Stomach smooth muscle (tissue), 2 donors: ENCODE measurements at regions not wholly inside any gene's neighbourhood (a gene's known extent, or its start where the extent isn't known, plus 50 kb on each side); places are given as distances from the start of the nearest gene placed in this dataset.

ENCODE experiments used
- H3K27ac ChIP-seq: one replicate; pipeline ENCODE4 v1.7.0; 2013; ENCODE audit warnings: mild to moderate bottlenecking, low read length, inconsistent platforms
- H3K27me3 ChIP-seq, 2 donors: one replicate each; pipeline ENCODE4 v1.7.0; 2013; ENCODE audit warnings: low read length in 2 of 2; ENCODE audit not compliant: insufficient read depth in 2 of 2, control insufficient read depth in 1 of 2
- H3K36me3 ChIP-seq, 2 donors: one replicate each; pipeline ENCODE4 v1.7.0; 2013; ENCODE audit warnings: low read length in 2 of 2; ENCODE audit not compliant: control insufficient read depth in 2 of 2, insufficient read depth in 2 of 2
- H3K4me1 ChIP-seq: one replicate; pipeline ENCODE4 v1.7.0; 2013; ENCODE audit warnings: low read length; ENCODE audit not compliant: control insufficient read depth, insufficient read depth
- H3K4me3 ChIP-seq, 2 donors: one replicate each; pipeline ENCODE4 v1.7.0; 2013; ENCODE audit warnings: low read length in 2 of 2
- H3K9ac ChIP-seq, 2 donors: one replicate each; pipeline ENCODE4 v1.7.0; 2013; ENCODE audit warnings: low read length in 2 of 2, mild to moderate bottlenecking in 1 of 2
- H3K9me3 ChIP-seq, 2 donors: one replicate each; pipeline ENCODE4 v1.7.0; 2013; ENCODE audit warnings: low read length in 2 of 2; ENCODE audit not compliant: control insufficient read depth in 2 of 2
- donor health status: healthy.
- donor health status: Pancreatic carcinoma.

- Histone ChIP-seq H3K9ac (no peak overlapping the region), H3K4me1 (no peaks in the 10 kb centered on the region), H3K27ac (no peak overlapping the region), H3K36me3 (no peaks in the 10 kb centered on the region), H3K4me3 (no peak overlapping the region), H3K9me3 (peaks cover 2 to 8% of the 10 kb centered on the region in 2 donors), H3K27me3 (no peaks in the 10 kb centered on the region)
These were observed 758.7 kb downstream of the SLITRK5 start for GRCh38 chr13:88429862-88430261.

DNA sequence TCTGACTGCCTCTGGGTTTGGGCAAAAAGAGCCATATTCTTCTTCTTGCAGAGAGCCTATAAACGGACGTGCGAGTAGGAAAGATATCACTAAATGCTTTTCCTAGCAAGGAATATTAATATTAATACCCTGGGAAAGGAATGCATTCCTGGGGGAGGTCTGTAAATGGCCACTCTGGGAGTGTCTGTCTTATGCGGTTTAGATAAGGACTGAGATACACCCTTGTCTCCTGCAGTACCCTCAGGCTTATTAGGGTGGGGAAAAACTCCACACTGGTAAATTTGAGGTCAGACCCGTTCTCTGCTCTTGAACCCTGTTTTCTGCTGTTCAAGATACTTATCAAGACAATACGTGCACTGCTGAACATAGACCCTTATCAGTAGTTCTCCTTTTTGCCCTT lies 763.8 kb downstream of the SLITRK5 start:
- Histone ChIP-seq H3K9ac (no peak overlapping the region), H3K9me3 (peaks cover 0 to 2% of the 10 kb centered on the region in 2 donors), H3K4me1 (no peaks in the 10 kb centered on the region), H3K36me3 (no peaks in the 10 kb centered on the region), H3K4me3 (no peak overlapping the region), H3K27ac (no peak overlapping the region), H3K27me3 (no peaks in the 10 kb centered on the region)

GRCh38 chr13:88436974-88437373 lies 765.8 kb downstream of the SLITRK5 start:
- Histone ChIP-seq H3K9ac (no peak overlapping the region), H3K27me3 (no peaks in the 10 kb centered on the region), H3K36me3 (no peaks in the 10 kb centered on the region), H3K4me3 (no peak overlapping the region), H3K9me3 (peaks cover 0 to 2% of the 10 kb centered on the region in 2 donors), H3K4me1 (no peaks in the 10 kb centered on the region), H3K27ac (no peak overlapping the region)

GRCh38 chr13:88450515-88450914 lies 779.3 kb downstream of the SLITRK5 start:
- no peaks in the 10 kb centered on the region for H3K4me1 ChIP-seq
- no peaks in the 10 kb centered on the region for H3K36me3 ChIP-seq
- H3K9ac ChIP-seq, result no peak overlapping the region

DNA sequence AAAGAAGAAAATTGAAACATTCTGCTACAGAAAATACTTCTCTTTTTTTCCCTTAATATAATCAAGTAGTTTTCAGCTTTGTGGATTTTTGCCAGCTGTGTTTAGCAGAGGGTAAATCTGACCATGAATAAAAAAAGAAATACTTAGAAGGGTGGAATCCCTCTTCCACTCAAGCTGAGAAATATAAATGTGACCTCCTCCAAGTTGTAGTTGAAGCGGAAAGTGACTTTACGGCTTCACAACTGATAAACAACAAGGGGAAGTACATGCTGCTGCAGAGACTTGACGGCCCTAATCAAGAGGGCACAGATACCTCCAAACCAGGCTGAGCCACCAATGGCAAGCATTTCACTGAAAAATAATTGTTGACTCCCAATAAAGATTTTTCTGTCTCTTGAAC lies 785.0 kb downstream of the SLITRK5 start:
- Histone ChIP-seq H3K9me3 (no peaks in the 10 kb centered on the region), H3K27me3 (no peaks in the 10 kb centered on the region), H3K9ac (no peak overlapping the region), H3K27ac (no peak overlapping the region), H3K4me1 (no peaks in the 10 kb centered on the region), H3K36me3 (no peaks in the 10 kb centered on the region), H3K4me3 (no peak overlapping the region)

More at GRCh38 chr13:88450515-88450914, 779.3 kb downstream of the SLITRK5 start:
- peaks cover 0 to 2% of the 10 kb centered on the region in 2 donors for H3K9me3 ChIP-seq
- H3K27ac ChIP-seq, result no peak overlapping the region
- H3K4me3 ChIP-seq, result no peak overlapping the region
- no peaks in the 10 kb centered on the region for H3K27me3 ChIP-seq

DNA sequence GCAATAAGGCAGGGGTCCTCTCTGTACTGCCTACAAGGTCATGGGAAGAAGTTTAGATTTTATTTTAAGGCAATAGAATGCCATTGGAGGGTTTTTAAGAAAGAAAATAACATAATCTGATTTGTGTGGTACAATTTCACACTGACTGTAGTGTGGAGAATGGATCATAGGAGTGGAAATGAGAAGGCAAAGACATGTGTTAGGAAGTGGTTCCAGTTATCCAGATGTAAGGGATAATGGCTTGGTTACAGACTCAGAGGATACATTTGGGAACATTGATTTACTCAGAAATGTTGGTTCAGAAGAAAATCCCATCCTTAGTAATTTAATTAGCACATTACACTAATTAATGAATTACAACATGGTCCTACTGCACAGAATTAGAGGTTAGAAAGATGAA lies 788.2 kb downstream of the SLITRK5 start:
- Histone ChIP-seq H3K4me1 (no peaks in the 10 kb centered on the region), H3K27me3 (no peaks in the 10 kb centered on the region), H3K4me3 (no peak overlapping the region), H3K9ac (no peak overlapping the region), H3K36me3 (no peaks in the 10 kb centered on the region), H3K27ac (no peak overlapping the region), H3K9me3 (no peaks in the 10 kb centered on the region)

DNA sequence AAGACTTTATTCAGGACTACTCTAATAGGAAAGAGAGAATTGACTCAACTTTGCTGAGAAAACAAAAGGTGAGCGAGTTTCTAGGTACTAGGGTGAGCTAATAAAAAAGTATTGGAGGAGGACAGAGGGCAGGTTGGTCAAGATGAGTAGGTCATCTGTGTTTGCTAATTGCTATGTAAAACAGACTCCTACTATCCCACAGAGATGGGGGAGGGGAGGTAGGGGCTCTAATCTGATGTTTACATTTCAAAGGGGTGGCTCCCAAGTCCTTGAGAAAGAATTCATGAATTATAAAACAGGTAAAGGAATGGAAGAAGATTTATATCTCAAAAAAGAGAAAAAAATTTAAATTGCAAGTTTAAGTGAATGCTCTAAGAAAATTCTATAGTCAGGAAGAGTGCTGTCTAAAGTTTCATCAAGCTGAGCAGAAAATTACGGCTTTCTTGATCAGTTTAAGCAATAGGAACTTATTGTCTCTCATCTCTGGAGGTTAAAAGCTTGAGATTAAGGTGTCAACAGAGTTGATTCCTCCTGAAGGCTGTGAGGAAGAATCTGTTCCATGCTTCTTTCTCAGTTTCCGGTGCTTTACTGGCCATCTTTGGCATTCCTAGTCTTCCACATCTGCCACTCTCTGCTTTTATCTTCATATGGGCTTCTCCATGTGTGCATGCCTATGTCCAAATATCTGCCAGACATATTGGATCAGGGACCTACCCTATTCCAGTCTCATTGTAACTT lies 790.3 kb downstream of the SLITRK5 start:
- Histone ChIP-seq H3K27ac (no peak overlapping the region), H3K27me3 (no peaks in the 10 kb centered on the region), H3K9ac (no peak overlapping the region), H3K9me3 (no peaks in the 10 kb centered on the region), H3K4me1 (no peaks in the 10 kb centered on the region), H3K4me3 (no peak overlapping the region), H3K36me3 (no peaks in the 10 kb centered on the region)

DNA sequence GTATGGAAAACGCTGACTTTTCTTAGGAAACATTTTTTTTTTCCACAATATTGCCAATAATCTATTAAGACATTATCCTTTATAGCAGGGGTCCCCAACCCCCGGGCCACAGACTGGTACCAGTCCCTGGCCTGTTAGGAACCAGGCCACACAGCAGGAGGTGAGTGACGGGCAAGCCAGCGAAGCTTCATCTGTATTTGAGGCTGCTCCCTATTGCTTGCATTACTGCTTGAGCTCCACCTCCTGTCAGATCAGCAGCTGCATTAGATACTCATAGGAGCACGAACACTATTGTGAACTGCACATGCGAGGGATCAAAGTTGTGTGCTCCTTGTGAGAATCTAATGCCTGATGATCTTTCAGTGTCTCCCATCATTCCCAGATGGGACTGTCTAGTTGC lies 793.7 kb downstream of the SLITRK5 start:
- Histone ChIP-seq H3K9me3 (no peaks in the 10 kb centered on the region), H3K36me3 (no peaks in the 10 kb centered on the region), H3K4me1 (no peaks in the 10 kb centered on the region), H3K9ac (no peak overlapping the region), H3K4me3 (no peak overlapping the region), H3K27ac (no peak overlapping the region), H3K27me3 (no peaks in the 10 kb centered on the region)

- Histone ChIP-seq H3K27ac (no peak overlapping the region), H3K9ac (no peak overlapping the region), H3K9me3 (no peaks in the 10 kb centered on the region), H3K4me1 (no peaks in the 10 kb centered on the region), H3K36me3 (no peaks in the 10 kb centered on the region), H3K27me3 (no peaks in the 10 kb centered on the region), H3K4me3 (no peak overlapping the region)
These were observed 801.1 kb downstream of the SLITRK5 start for GRCh38 chr13:88472316-88472715.

DNA sequence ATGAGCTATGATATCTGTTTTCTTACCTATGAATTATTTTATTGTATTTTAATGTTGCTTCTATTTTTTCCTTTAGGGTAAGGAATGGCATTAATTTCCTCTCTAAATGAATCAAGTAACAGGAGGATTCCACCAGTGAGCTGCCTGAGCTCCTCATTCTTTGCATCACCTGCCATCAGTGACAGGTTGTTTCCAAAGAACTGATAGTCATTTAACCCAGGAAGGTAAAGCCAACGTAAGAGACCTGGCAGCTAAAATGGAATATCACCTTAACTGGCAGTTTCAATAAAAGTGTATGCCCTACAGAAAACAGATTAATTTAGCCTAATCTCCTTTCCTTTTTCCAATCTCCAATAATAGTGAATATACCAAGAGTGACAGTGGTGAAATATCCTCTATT lies 812.0 kb downstream of the SLITRK5 start:
- Histone ChIP-seq H3K9ac (no peak overlapping the region), H3K27ac (no peak overlapping the region), H3K9me3 (no peaks in the 10 kb centered on the region), H3K4me1 (no peaks in the 10 kb centered on the region), H3K36me3 (no peaks in the 10 kb centered on the region), H3K4me3 (no peak overlapping the region), H3K27me3 (no peaks in the 10 kb centered on the region)

DNA sequence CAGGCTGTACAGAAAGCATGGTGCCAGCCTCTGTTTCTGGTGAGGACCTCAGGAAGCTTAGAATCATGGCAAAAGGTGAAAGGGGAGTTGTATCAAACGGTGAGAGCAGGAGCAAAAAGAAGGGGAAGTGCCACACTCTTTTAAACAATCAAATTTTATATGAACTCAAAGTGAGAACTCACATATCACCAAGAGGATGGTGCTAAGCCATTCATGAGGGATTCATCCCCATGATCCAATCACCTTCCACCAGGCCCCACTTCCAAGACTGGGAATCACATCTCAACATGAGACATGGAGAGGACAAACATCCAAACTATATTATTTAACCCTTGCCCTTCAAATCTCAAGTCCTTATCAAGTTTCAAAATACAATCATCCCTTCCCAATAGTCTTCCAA lies 836.7 kb downstream of the SLITRK5 start:
- H3K36me3 ChIP-seq, result no peaks in the 10 kb centered on the region
- no peak overlapping the region for H3K9ac ChIP-seq
- H3K4me1 ChIP-seq, result no peaks in the 10 kb centered on the region
- H3K27me3 ChIP-seq, result no peaks in the 10 kb centered on the region
- peaks cover 6 to 14% of the 10 kb centered on the region in 2 donors for H3K9me3 ChIP-seq
- H3K27ac ChIP-seq, result no peak overlapping the region
- no peak overlapping the region for H3K4me3 ChIP-seq
